ENCODE measurements at regions not wholly inside any gene's neighbourhood (a gene's known extent, or its start where the extent isn't known, plus 50 kb on each side); places are given as distances from the start of the nearest gene placed in this dataset.

DNA sequence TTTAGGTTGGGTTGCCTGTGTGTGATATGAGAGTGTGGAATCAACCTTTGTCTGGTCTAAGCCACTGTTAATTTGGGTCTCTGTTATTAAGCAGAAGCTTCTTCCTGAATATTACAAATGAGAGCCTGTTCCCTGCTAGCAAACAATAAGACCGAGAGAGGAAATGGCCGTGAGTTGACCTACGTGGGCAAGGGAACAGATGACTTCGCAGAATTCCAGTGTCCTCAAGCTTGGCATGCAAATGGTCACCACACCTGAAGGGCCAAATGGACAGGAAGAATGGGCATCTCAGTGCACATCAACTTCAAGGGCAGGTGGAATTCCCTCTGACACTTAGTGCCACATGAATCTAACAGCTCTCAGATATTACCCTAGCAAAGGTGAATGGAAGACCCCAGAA lies 250.8 kb upstream of the FOXF1 start:
- TF ChIP-seq, protein P1, sequence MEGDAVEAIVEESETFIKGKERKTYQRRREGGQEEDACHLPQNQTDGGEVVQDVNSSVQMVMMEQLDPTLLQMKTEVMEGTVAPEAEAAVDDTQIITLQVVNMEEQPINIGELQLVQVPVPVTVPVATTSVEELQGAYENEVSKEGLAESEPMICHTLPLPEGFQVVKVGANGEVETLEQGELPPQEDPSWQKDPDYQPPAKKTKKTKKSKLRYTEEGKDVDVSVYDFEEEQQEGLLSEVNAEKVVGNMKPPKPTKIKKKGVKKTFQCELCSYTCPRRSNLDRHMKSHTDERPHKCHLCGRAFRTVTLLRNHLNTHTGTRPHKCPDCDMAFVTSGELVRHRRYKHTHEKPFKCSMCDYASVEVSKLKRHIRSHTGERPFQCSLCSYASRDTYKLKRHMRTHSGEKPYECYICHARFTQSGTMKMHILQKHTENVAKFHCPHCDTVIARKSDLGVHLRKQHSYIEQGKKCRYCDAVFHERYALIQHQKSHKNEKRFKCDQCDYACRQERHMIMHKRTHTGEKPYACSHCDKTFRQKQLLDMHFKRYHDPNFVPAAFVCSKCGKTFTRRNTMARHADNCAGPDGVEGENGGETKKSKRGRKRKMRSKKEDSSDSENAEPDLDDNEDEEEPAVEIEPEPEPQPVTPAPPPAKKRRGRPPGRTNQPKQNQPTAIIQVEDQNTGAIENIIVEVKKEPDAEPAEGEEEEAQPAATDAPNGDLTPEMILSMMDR (IDR thresholded peaks at IDR 0.05; ENCODE audit: low read depth, low read length) = no peak
- TF ChIP-seq, protein P2, sequence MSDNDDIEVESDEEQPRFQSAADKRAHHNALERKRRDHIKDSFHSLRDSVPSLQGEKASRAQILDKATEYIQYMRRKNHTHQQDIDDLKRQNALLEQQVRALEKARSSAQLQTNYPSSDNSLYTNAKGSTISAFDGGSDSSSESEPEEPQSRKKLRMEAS (IDR thresholded peaks at IDR 0.05; ENCODE audit: low read depth, low read length) = no peak
- no peak for TF ChIP-seq POLR2A (IDR thresholded peaks at IDR 0.05; ENCODE audit: extremely low read depth, insufficient read length)
